Panc1 (cell line): ENCODE measurements at regions not wholly inside any gene's neighbourhood (a gene's known extent, or its start where the extent isn't known, plus 50 kb on each side); places are given as distances from the start of the nearest gene placed in this dataset.

ENCODE experiments used
- ATAC-seq: fragments of 200-7000 bp; cut with Tn5 transposase; 2 replicates; pipeline ENCODE4 v1.9.1; 2020; ENCODE audit warnings: mild to moderate bottlenecking, moderate library complexity
- BruUV-seq: library from RNA; stranded (reverse); fragments of 400-500 nt; replicated peaks from 2 replicates; lab custom pipeline; 2021; lab: Mats Ljungman, UMichigan
- CTCF ChIA-PET: fragments of 300-600 bp; sonication (Branson Sonifier 250); formaldehyde crosslinking; loops from one replicate; lab custom pipeline; 2022; ENCODE audit warnings: antibody characterized with exemption; lab: Charles Lee
- POLR2A ChIA-PET: fragments of 300-600 bp; sonication (Branson Sonifier 250); formaldehyde crosslinking; loops from one replicate; lab custom pipeline; 2022; ENCODE audit warnings: antibody characterized with exemption; lab: Charles Lee
- DNase-seq: peaks from one replicate; pipeline ENCODE4 v3.0.0-alpha.2; 2010; ENCODE audit warnings: low read depth, low spot score
- H3K27ac ChIP-seq: 2 replicates; pipeline ENCODE4 v1.5.1; 2011; ENCODE audit warnings: mild to moderate bottlenecking, low read length, inconsistent platforms
- H3K27me3 ChIP-seq: fragments of 200-500 bp; sonication (Bioruptor generic); 2 replicates; pipeline ENCODE4 v1.6.0; 2014; ENCODE audit warnings: low read length, inconsistent platforms; ENCODE audit not compliant: control insufficient read depth, insufficient read depth
- H3K36me3 ChIP-seq: fragments of 200-500 bp; sonication (Bioruptor generic); 2 replicates; pipeline ENCODE4 v1.5.1; 2014; ENCODE audit warnings: inconsistent platforms, mild to moderate bottlenecking, low read length, moderate library complexity; ENCODE audit not compliant: control insufficient read depth, insufficient read depth
- H3K4me1 ChIP-seq: 2 replicates; pipeline ENCODE4 v1.5.1; 2011; ENCODE audit warnings: inconsistent platforms, mild to moderate bottlenecking, low read length, moderate library complexity; ENCODE audit not compliant: control insufficient read depth, insufficient read depth
- H3K4me3 ChIP-seq, 2 experiments: 2 replicates each; pipeline ENCODE4 v1.5.1; 2011 to 2012; ENCODE audit warnings: low read depth in 2 of 2, low read length in 2 of 2, mild to moderate bottlenecking in 2 of 2, inconsistent platforms in 1 of 2, moderate library complexity in 1 of 2
- H3K9me3 ChIP-seq: fragments of 200-500 bp; sonication (Bioruptor generic); 2 replicates; pipeline ENCODE4 v1.5.1; 2014; ENCODE audit warnings: low read depth, mild to moderate bottlenecking, inconsistent platforms, low read length, moderate library complexity; ENCODE audit not compliant: control insufficient read depth, insufficient read depth
- POLR2AphosphoS5 ChIP-seq: IDR thresholded peaks from 2 replicates; pipeline ENCODE4 v1.6.1; 2012; ENCODE audit warnings: mild to moderate bottlenecking, low read depth, low read length, moderate library complexity
- REST ChIP-seq, 2 experiments: IDR thresholded peaks; 2 replicates each; pipeline ENCODE4 v1.6.1; 2011 to 2012; ENCODE audit warnings: low read depth in 2 of 2, control low read depth in 1 of 2, low read length in 1 of 2, mild to moderate bottlenecking in 1 of 2, moderate library complexity in 1 of 2; ENCODE audit not compliant: insufficient read depth in 1 of 2
- SIN3A ChIP-seq: IDR thresholded peaks from 2 replicates; pipeline ENCODE4 v1.6.1; 2012; ENCODE audit warnings: low read depth, mild to moderate bottlenecking, low read length, moderate library complexity, borderline replicate concordance; ENCODE audit not compliant: insufficient read depth
- TCF7L2 ChIP-seq: IDR thresholded peaks from 2 replicates; pipeline ENCODE4 v1.6.1; 2011; ENCODE audit warnings: mild to moderate bottlenecking, low read depth, low read length, inconsistent platforms
- in situ Hi-C: cut with HindIII; loops from 2 replicates; pipeline ENCODE4 v1.10.0; 2016; ENCODE audit warnings: low sequenced_read_pairs, low pct_unique_long_range_greater_than_20kb
- intact Hi-C: fragments of 100-400 bp; cut with micrococcal nuclease; formaldehyde crosslinking; loops from one replicate; pipeline ENCODE4 v1.10.0; 2022; ENCODE audit not compliant: unreplicated experiment
- TF ChIP-seq, protein P1 (sequence below): fragments of 450-650 bp; IDR thresholded peaks from 2 replicates; pipeline ENCODE4 v1.5.1; 2017; ENCODE audit warnings: mild to moderate bottlenecking

DNA sequence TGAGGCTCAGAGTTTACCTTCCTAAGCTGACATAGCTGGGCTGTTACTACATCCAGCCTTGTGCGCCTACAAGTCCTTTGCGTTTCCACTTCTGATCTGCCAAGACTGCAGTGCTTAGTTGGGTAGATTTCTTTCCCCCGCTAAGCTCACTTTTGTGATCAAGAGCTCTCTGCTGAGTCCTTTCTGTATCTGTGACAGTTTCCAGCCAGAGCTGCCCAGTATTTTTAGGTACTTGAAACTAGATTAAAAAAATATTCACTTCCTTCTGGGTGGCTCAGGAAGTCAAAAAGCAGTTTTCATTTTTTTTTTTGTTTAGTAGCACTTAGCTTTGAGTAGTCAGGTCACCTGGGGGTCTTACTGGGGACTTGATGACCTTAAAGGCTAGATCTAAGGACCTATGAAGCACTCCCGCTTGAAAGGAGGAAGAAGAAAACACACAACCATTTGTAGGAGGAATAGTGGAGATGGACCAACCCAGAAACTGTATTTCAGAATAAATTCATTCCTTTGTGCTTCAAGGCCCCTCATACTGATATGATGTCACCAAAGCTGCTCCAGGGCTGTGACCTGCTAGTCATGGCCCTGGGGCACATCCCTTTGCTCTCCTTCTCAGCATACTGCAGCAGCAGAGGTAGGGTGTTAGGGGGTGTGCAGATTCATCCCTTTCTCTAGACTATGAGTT lies 75.6 kb upstream of the HNF1B start:
- Histone ChIP-seq H3K36me3 (no peaks in the 10 kb centered on the region), H3K4me3 (no peak overlapping the region), H3K27ac (no peak overlapping the region), H3K4me1 (no peaks in the 10 kb centered on the region), H3K27me3 (no peaks in the 10 kb centered on the region), H3K9me3 (no peaks in the 10 kb centered on the region)
- ATAC-seq (no peak), DNase-seq (no peak)
- ChIA-PET CTCF (no interaction called here), POLR2A (no interaction called here)
- in situ Hi-C loops, result no loop called here
- intact Hi-C loops, result no loop called here
- TF ChIP-seq TCF7L2 (no peak), SIN3A (no peak), REST (IDR thresholded peaks at IDR 0.05; ENCODE audit: insufficient read depth in 1 of 2, low read depth in 2 of 2, low read length in 1 of 2) (no peak), POLR2AphosphoS5 (no peak)
- TF ChIP-seq, protein P1, sequence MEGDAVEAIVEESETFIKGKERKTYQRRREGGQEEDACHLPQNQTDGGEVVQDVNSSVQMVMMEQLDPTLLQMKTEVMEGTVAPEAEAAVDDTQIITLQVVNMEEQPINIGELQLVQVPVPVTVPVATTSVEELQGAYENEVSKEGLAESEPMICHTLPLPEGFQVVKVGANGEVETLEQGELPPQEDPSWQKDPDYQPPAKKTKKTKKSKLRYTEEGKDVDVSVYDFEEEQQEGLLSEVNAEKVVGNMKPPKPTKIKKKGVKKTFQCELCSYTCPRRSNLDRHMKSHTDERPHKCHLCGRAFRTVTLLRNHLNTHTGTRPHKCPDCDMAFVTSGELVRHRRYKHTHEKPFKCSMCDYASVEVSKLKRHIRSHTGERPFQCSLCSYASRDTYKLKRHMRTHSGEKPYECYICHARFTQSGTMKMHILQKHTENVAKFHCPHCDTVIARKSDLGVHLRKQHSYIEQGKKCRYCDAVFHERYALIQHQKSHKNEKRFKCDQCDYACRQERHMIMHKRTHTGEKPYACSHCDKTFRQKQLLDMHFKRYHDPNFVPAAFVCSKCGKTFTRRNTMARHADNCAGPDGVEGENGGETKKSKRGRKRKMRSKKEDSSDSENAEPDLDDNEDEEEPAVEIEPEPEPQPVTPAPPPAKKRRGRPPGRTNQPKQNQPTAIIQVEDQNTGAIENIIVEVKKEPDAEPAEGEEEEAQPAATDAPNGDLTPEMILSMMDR, result no peak
- no TSS peak for BruUV-seq

DNA sequence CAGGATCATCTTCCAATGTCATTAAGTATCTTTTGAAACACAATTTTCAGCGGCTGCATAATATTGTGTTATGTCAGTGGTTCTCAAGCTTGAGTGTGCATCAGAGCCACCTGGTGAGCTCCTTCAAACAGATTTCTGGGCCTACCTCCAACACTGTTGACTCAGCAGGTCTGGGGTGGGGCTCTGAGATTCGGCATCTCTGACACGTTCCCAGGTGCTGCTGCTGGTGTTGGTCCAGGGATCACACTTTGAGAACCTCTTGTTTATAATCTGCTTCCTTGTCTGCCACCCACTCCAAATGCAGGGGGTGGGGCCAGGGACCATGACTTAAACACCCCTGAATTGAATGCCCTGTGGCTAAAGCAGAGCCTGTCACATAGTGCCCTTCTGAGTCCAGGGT lies 73.8 kb upstream of the HNF1B start:
- POLR2A ChIA-PET, result no interaction called here
- H3K27ac ChIP-seq, result no peak overlapping the region
- DNase-seq (no peak), ATAC-seq (no peak)
- intact Hi-C loops, result loop anchor here (5.0 kb wide), 1 partner anchor 166 kb away; no protein-coding TSS in a partner anchor
- no peaks in the 10 kb centered on the region for H3K9me3 ChIP-seq
- CTCF ChIA-PET, result no interaction called here
- H3K27me3 ChIP-seq, result no peaks in the 10 kb centered on the region
- TF ChIP-seq SIN3A (no peak), POLR2AphosphoS5 (no peak), TCF7L2 (no peak), REST (IDR thresholded peaks at IDR 0.05; ENCODE audit: insufficient read depth in 1 of 2, low read depth in 2 of 2, low read length in 1 of 2) (no peak)
- TF ChIP-seq, protein P1, result no peak
- no peak overlapping the region for H3K4me3 ChIP-seq
- no peaks in the 10 kb centered on the region for H3K4me1 ChIP-seq
- no TSS peak for BruUV-seq
- in situ Hi-C loops, result no loop called here
- no peaks in the 10 kb centered on the region for H3K36me3 ChIP-seq
